HG03565 (cell line): ENCODE measurements at regions not wholly inside any gene's neighbourhood (a gene's known extent, or its start where the extent isn't known, plus 50 kb on each side); places are given as distances from the start of the nearest gene placed in this dataset.

Source experiments
- ATAC-seq: cut with Tn5 transposase; IDR thresholded peaks from one replicate; pipeline ENCODE4 v1.9.1; 2021; ENCODE audit warnings: mild to moderate bottlenecking, moderate library complexity; ENCODE audit not compliant: unreplicated experiment

DNA sequence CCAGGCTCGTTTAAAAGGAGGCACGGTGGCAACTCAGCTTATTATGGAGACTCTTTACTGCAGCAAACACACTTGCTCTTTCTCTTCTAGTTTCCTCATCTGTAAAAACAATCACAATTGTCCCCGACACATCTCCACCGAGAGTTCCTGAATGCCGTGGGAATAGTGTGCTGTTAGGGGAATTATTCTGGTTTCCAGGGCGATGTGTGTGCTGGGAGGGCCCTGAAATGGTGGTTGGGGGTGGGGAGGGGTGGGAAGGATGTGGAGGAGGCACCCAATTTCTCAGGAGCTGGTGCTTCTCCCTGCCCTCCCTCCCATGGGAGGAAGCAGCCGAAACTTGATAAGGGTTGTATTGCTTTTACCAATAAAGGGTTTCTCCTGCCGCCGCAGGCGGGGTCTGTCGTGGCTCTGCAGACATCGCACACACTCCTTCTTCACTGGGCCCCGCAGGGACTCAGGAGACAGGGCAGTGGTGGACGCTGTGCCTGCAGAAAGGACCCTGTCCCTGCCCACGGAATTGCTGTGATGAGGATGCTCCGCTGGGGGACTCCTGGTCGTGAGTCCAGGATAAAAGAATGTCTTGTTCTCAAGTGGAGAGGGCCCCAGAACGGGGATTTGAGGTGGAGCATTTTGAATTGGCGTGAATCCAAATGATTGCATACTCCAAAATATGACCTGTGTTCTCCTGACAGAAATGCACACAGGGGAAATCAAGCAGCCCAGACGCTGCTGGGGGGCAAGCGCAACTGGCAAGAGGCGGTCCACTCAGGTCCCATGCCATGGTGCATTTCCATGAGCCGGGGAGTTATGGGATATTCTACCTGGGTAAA is 119.2 kb downstream of the ACKR3 start:
- ATAC-seq = no peak

DNA sequence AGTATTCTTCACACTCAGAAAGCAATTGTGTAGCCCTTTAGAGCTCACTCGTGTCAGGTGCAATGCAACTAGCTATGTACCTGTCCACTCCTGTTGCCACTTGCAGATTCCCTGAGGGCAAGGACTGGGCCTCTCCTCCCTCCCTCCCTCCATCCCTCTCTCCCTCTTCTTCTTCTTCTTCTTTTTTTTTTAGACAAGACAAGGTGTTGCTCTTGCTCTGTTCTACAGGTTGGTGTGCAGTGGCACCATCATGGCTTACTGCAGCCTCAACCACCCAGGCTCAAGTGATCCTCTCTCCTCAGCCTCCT is 119.7 kb downstream of the ACKR3 start:
- ATAC-seq = no peak

DNA sequence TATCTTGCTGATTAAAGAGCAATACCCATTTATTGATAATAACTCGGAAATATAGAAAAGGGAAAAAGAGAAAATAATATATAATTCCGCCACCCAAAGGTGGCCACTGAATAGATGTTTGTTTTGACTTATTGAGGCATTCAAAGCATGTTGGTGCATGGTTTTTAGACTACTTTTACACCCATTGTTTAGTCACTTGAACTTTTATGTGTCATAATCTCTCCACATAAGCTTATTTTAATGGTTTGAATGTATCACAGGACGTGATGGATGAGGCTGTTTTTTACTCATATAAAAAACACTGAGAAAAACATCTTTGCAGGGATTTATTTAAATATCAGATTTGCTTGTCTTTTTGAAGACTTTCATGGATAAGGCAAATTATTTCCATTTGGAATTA is 120.4 kb downstream of the ACKR3 start:
- no peak for ATAC-seq

DNA sequence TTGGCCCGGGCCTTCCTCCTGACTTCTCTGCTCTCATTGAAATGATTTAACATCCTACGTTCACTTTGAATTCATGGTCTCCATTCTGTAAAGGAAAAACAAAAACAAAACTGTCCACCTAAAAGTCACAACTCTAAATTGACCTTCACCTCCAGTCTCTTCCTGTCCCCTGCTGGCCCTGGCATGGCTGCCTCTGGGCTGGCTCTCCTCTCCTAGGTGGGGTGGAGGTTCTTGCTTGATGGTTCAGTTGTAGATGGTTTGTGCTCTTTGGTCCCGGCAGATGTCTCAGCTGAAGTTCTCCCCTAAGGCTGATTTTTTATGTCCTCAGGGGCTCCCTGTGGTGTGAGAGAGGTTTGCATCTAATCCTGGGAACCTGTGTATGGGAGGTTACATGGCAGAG is 121.1 kb downstream of the ACKR3 start:
- no peak for ATAC-seq

DNA sequence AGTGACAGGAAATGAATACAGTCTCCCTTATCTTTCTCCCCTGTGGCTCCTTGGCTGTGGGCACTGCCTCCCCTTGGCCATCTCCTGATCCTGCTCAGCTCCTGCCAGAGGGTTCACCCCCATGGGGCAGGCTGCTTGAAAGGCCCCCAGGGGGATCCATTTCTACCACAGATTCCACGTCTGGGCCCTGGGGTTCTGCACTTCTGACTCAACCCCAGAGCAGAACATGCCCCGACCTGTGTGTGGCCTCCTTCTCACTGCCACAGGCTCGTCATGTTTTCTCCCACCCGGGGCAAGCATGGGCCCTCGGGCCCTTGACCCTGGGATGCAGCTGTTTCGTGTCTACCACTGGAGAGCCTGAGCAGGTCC is 122.2 kb downstream of the ACKR3 start:
- no peak for ATAC-seq

DNA sequence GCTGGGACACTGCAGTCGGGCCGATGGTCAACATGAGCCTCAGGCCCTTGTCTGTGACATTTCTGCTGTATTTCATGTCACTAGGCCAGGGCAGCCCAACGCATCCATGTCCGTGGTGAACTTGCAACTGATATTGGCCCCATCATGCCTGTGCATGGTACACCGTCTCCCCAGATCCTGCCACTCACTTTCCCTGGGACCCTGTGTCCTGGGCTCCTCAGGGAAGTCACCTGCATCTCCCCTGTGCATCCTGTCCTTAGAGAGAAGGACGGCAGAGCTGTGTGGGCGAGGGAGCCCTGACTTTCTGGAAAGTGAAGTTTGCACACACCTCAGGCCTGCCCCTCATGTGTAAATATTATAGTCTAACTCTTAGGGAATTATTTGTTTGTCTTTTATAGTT is 123.3 kb downstream of the ACKR3 start:
- no peak for ATAC-seq

DNA sequence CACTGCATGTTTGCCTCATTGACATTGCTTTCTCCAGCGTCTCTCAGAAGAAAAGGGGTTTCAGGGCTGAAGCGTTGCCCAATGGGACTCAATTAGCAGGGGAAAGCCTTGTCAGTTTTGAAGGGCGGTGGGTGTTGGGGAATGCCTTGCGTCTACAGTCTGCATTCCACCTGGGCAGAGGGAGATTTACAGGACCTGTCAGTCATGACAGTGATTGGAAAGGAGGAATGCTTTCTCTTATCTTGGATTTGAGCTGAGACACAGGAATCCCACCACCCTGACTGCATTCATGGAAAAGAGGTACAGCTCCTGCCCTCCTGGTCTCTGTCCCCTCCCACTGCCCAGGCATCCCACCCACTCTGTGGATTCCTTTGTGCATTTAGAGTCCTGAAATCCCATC is 123.9 kb downstream of the ACKR3 start:
- ATAC-seq = no peak

DNA sequence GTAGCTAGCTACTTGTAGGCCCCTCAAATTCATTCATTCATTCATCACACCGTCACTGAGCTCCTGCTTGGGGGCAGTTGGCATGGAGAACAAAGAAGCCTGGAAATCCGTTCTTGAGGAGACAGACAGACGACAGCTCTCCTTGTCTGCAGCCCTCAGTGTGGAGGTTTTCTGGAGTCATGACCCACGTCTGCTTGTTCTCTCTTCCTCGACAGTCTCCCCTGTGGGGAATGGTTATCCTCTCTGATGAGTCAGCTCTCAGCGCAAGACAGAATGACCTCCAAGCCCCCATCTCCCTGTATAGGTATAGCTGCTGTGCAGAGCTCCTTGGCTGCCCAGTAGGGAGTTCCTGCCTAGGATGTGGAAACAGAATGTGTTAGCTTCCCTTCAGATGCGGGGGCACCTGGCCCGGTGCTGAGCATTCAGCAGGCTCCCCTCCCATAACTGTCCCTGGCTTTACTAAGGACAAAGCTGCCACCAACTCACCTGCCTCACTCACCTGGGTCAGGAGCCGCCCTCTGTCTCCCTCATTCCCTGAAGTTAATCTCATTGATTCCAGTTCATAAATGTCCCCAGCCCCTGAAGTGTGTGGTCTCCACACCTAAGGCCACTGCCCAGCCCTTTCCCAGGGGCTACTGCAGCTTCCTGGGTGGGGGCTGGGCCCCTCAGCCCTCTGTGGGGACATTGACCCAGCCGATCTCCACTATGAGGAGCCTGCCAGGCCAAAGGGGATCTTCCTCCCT is 124.7 kb downstream of the ACKR3 start:
- no peak for ATAC-seq

DNA sequence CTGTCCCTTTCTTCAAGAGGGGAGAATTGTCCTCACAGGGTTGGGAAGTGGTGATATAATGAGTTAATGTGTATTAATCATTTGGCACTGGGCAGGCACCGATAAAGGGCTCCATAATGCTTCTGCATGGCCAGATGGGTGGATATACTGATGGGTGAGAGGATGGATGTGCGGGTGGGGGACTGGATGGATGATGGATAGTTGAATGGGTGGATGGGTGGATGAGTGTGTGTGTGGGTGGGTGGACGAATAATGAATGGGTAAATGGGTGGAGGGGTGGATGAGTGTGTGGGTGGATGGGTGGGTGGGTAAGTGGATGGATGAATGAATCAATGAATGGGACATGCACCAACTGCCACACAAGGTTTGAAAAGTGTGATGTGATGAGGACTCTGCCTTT is 127.2 kb downstream of the ACKR3 start:
- ATAC-seq = no peak

DNA sequence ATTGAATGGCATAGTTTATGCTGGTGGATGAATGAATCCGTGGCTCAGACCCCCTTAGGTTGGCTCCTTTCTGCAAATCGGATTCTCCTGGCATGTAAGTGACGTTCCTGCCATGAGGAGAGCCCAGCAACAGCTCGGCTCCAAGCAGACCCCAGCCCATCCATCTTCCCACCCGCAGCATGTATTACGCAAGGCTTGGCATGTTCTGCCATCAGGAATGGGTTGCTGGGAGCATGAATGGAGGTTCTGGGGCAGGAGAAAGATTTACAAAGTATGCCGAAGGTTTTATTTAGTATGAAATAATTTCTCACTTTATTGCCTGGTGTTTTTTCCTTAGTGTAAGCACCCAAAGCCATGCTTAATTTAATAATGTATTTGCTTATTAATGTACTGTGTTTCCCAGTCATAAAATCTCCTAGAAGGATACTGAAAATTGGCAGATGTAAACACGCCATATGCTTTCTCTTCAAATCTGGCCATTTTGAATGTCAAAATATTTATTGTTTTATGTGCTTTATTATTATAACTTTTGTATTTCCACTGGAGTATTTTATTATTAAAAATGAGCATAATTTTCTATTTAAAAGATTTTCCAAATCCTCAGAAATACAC is 128.5 kb downstream of the ACKR3 start:
- no peak for ATAC-seq

DNA sequence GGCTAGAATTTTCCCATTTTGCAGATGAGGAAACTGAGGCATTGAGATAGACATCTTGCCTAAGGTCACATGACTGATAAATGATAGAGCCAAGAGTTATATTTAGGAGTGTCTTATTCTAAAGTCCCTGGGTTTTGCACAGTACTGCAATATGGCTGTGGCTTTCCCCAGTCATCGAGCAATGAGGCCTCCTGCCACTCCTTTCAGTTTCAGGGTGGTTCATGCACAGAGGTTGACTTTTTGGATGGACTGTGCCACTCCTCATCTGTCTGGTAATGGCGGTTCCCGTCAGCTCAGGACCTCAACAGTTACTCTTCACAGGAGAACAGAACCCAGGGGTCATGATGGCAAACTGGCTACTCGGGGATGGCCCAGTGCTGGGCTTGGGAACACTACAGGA is 131.1 kb downstream of the ACKR3 start:
- no peak for ATAC-seq

DNA sequence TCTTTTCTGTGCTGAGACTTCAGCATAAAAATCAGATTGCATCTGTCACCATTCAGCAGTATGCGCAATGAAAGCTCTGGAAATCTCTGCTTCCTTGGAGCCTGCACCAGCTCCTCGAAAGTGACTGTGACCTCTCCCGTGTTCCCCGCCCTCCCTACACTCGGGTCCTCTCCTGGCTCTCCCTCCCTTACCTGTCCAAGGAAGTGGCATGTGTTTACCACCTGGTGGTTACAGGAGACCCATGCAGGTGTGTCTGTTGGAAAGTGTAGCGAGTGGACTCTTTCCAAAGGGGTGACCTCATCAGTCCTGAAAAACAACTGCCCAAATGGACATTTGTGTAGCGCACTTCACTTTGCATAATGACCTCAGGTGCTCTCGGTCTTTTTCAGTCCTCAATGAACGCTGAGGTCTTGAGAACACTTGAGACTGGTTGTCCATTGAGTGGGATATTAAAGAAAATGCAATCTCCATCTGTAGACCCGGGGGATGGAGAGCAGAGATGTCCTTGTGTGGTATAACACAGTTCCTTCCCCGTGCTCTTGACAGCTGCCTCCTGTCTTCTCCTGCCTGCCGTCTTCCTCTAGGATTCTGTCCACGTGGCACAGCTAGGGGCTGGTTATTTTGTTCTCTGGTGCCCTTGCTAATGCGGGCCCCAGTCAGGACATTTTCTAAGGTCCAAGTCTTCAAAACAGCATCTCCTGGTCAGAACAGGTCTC is 133.2 kb downstream of the ACKR3 start:
- ATAC-seq = no peak

DNA sequence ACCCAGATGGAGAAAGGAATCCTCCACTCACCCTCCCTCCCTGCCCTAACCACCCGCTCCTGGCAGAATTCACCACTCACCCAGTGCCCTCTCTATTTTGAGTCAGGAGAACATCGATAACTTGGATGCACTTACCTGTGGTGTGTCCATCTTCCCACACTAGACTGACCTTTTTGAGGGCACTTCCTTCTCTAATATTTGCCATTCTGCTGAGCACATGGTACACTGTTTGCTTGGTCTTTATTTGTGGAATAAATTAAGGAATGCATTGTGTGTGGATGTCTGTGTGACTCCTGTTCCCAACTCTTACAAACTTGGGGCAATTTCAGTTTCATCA is 133.7 kb downstream of the ACKR3 start:
- no peak for ATAC-seq

DNA sequence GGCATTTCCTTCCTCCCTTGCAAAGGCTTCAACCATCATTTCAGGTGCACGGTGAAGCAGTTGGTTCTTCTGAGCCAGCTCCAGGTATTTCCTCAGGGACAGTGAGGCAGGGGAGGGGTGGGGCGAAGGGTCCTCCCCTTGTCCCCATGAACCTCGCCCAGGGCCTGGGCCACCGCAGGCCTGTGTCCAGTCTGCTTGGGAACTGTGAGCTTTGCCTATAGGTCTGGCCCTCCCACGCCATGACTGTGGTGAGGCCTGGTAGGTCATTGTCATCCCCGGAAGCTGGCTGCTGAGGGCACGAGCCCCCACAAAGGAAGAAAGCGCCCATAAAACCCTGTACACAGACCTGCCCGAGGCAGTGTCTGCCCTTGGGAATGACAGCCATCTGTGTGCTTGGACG is 134.3 kb downstream of the ACKR3 start:
- ATAC-seq = no peak

DNA sequence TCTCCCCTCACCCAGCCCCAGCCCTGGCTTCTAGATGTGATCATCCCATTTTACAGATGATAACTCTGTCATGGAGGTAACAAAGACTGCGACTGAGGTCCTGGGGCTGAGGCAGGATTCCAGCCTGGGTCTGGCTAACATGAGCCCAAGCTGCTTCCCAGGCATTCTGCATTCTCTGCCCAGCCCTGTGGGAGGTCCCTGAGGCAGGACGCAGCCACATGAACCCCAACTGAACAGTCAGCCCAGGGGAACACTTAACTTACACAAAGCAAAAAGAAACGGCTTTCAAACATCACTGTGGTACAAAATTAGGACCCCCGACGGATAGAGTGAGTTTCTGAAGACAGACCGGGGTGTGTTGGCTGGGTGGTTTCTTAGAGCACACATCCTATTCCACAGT is 135.3 kb downstream of the ACKR3 start:
- no peak for ATAC-seq

DNA sequence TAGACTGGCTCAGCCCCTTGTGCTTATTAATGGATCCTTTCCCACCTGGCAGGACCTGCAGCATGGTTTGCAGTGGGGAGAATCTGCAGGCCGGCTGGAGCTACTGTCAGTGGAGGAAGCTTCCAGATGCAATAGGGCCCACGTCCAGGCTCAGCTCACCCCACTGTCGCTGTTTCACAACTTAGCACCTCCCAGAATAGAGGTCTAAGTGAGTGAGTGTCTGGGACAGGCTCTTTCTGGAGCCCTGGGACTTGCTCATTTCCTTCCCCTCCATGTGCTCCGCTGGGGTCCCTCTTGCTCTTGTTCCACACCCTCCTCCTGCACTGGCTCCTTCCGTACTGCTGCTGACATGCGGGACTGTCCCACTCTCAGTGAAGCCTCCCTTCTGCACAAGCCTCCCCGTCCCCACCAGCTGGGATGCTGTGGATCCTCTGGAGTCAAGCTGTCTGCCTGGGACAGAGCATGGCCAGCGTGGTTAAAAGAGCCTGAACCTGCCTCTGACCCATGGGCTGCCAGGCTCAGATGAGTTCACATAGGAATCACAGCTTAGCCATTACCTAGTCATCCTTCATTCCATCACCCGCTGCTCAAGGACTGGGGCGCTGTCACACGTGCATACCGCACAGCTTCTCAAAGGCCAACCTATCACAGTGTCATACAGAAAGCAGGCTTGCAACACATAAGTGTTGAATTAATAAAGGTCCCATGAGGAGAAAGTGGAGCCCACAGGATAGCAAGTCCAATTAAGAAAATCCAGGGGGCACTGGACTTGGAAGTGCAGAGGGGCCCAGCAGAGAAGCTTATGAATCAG is 135.9 kb downstream of the ACKR3 start:
- no peak for ATAC-seq

DNA sequence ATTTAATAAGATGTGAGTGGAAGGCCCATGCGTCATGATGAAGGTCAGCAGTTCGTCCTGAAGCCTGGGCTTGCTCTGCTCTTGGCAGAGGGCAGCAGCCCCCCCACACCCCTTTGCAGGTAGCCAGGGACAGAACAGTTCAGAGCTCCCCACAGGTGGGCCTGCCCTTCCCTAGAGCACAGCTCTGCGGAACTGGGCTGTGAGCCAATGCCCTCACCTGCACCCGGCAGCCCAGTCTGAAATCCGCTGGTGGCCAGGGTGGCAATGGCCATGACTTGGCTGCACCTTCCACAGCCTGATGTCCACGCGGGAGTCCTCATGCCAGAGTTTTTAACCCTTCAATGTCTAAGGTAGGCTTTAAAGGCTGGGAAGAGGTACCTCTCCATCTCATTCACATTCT is 136.7 kb downstream of the ACKR3 start:
- no peak for ATAC-seq

DNA sequence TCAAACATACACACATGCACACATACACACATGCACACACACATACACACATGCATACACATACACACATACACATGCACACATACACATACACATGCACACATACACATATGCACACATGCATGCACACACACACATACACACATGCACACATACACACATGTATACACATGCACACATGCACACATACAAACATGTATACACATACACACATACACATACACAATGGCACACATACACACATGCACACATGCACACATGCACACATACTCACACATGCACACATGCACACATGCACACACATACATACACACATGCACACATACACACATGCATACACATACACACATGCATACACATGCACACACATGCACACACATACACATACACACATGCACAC is 137.2 kb downstream of the ACKR3 start:
- ATAC-seq = no peak

DNA sequence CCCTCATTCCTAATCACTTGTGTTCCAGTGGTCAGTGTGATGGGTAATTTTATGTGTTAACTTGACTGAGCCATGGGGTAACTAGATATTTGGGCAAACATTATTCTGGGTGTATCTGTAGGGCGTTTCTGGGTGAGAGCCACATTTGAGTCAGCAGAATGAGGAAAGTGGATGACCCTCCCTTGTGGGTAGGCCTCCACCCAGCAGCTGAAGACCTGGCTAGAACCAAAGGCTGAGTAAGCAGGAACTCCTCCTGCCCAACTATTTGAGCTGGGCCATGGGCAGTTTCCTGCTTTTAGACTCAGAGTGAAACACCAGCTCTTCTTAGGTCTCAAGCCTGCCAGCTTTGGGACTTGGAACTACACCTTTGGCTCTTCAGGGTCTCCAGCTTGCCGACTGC is 141.8 kb downstream of the ACKR3 start:
- ATAC-seq = no peak

DNA sequence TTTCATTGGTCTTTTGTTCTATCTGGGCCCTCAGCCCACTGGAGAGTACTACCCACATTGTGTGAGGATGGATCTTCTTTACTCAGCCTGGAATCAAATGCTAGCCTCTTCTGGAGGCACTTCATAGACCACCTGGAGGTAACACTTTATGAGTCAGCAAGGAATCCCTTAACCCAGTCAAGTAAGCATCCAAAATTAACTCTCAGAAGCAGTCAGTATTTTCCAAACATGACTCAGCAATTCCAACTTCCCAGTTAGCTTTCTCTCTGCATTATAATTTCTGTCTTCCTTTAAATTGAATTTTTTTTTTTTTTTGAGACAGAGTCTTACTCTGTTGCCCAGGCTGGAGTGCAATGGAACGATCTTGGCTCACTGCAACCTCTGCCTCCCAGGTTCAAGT is 142.7 kb downstream of the ACKR3 start:
- ATAC-seq = no peak
